Caki2 (cell line): ENCODE measurements at regions not wholly inside any gene's neighbourhood (a gene's known extent, or its start where the extent isn't known, plus 50 kb on each side); places are given as distances from the start of the nearest gene placed in this dataset.

Source experiments
- DNase-seq: peaks from one replicate; pipeline ENCODE4 v3.0.0-alpha.2; 2015; ENCODE audit warnings: low read depth
- in situ Hi-C: cut with HindIII; loops from 2 replicates; pipeline ENCODE4 v1.10.0; 2016; ENCODE audit warnings: low sequenced_read_pairs, low pct_unique_long_range_greater_than_20kb, mixed read lengths

- in situ Hi-C loops, result no loop called here
- DNase-seq, result no peak
These were observed 328.2 kb upstream of the COL3A1 start for GRCh38 chr2:188645986-188646385.

- DNase-seq, result no peak
These were observed 326.6 kb upstream of the COL3A1 start for GRCh38 chr2:188647430-188648070.

GRCh38 chr2:188659656-188660406 lies 314.3 kb upstream of the COL3A1 start:
- in situ Hi-C loops, result no loop called here
- DNase-seq, result no peak

More at GRCh38 chr2:188647430-188648070, 326.6 kb upstream of the COL3A1 start:
- in situ Hi-C loops, result no loop called here

- no peak for DNase-seq
- in situ Hi-C loops, result no loop called here
These were observed 310.9 kb upstream of the COL3A1 start for GRCh38 chr2:188663301-188663700.

- in situ Hi-C loops, result no loop called here
- DNase-seq, result no peak
These were observed 309.8 kb upstream of the COL3A1 start for GRCh38 chr2:188664416-188664815.

GRCh38 chr2:188664951-188665595 lies 309.1 kb upstream of the COL3A1 start:
- in situ Hi-C loops, result no loop called here
- no peak for DNase-seq

GRCh38 chr2:188665727-188666304 lies 308.4 kb upstream of the COL3A1 start:
- no peak for DNase-seq
- in situ Hi-C loops, result no loop called here

- DNase-seq, result no peak
- in situ Hi-C loops, result no loop called here
These were observed 307.7 kb upstream of the COL3A1 start for GRCh38 chr2:188666503-188666902.

GRCh38 chr2:188668017-188668680 lies 306.0 kb upstream of the COL3A1 start:
- in situ Hi-C loops, result no loop called here
- no peak for DNase-seq

- no peak for DNase-seq
- in situ Hi-C loops, result no loop called here
These were observed 298.7 kb upstream of the COL3A1 start for GRCh38 chr2:188675391-188676009.

GRCh38 chr2:188676010-188676400 lies 298.2 kb upstream of the COL3A1 start:
- in situ Hi-C loops, result no loop called here
- DNase-seq, result no peak

- in situ Hi-C loops, result no loop called here
- no peak for DNase-seq
These were observed 297.0 kb upstream of the COL3A1 start for GRCh38 chr2:188677142-188677541.

- no peak for DNase-seq
- in situ Hi-C loops, result no loop called here
These were observed 295.3 kb upstream of the COL3A1 start for GRCh38 chr2:188678882-188679281.

GRCh38 chr2:188682838-188683237 lies 291.3 kb upstream of the COL3A1 start:
- DNase-seq, result no peak
- in situ Hi-C loops, result no loop called here

- DNase-seq, result no peak
- in situ Hi-C loops, result no loop called here
These were observed 289.4 kb upstream of the COL3A1 start for GRCh38 chr2:188684795-188685194.

GRCh38 chr2:188693111-188693510 lies 281.1 kb upstream of the COL3A1 start:
- in situ Hi-C loops, result no loop called here
- no peak for DNase-seq

GRCh38 chr2:188693771-188694170 lies 280.4 kb upstream of the COL3A1 start:
- DNase-seq, result no peak
- in situ Hi-C loops, result no loop called here

GRCh38 chr2:188695953-188696352 lies 278.2 kb upstream of the COL3A1 start:
- in situ Hi-C loops, result no loop called here
- DNase-seq, result no peak
